ENCODE measurements at regions not wholly inside any gene's neighbourhood (a gene's known extent, or its start where the extent isn't known, plus 50 kb on each side); places are given as distances from the start of the nearest gene placed in this dataset.

DNA sequence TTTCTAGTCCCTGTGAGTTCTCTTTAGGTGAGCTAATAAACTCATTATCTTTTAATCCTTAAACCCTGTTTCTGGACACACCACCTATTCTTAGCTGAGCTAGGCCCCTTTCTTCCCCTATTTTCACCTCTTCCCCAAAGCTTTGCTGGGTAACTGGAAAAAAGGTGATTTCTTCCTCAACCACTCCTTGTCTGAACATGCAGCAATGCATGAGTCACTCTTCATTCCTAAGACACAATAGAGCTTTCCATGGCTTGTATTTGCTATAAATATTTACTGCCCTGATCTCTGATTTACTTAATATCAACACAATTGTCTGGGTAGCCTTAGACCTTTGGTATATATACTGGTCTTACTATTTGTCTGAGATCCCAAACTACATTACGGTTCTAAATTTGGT, 370.9 kb downstream of the KLF5 start:
- TF ChIP-seq, protein P1, sequence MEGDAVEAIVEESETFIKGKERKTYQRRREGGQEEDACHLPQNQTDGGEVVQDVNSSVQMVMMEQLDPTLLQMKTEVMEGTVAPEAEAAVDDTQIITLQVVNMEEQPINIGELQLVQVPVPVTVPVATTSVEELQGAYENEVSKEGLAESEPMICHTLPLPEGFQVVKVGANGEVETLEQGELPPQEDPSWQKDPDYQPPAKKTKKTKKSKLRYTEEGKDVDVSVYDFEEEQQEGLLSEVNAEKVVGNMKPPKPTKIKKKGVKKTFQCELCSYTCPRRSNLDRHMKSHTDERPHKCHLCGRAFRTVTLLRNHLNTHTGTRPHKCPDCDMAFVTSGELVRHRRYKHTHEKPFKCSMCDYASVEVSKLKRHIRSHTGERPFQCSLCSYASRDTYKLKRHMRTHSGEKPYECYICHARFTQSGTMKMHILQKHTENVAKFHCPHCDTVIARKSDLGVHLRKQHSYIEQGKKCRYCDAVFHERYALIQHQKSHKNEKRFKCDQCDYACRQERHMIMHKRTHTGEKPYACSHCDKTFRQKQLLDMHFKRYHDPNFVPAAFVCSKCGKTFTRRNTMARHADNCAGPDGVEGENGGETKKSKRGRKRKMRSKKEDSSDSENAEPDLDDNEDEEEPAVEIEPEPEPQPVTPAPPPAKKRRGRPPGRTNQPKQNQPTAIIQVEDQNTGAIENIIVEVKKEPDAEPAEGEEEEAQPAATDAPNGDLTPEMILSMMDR (IDR thresholded peaks at IDR 0.05; ENCODE audit: extremely low read depth, insufficient read depth, missing control alignments): no peak
- in situ Hi-C loops (cut with MboI; ENCODE audit: low pct_unique_long_range_greater_than_20kb, low sequenced_read_pairs, unreplicated experiment): no loop called here
- DNase-seq (ENCODE audit: low spot score): no peak

DNA sequence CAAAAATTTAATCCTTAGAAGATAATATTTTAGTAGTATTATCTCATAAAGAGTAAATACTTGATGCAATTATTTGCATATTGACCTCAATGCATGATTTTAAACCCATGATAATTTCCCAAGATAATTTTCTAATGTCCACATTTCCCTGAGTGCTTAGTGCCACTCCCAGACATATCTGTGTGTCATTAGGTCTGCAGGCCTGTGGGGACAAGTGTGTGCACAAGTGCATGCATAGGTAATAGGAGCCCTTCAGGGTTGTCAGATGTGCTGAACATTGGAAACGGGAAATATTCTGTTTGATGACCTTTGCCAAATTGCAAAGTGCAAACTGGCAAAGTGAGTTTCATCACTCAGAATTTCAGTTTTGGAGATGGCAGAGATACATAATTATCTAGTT, 369.9 kb downstream of the KLF5 start:
- in situ Hi-C loops (cut with MboI; ENCODE audit: low pct_unique_long_range_greater_than_20kb, low sequenced_read_pairs, unreplicated experiment): no loop called here
- TF ChIP-seq, protein P1 (IDR thresholded peaks at IDR 0.05; ENCODE audit: extremely low read depth, insufficient read depth, missing control alignments): no peak
- DNase-seq (ENCODE audit: low spot score): no peak

DNA sequence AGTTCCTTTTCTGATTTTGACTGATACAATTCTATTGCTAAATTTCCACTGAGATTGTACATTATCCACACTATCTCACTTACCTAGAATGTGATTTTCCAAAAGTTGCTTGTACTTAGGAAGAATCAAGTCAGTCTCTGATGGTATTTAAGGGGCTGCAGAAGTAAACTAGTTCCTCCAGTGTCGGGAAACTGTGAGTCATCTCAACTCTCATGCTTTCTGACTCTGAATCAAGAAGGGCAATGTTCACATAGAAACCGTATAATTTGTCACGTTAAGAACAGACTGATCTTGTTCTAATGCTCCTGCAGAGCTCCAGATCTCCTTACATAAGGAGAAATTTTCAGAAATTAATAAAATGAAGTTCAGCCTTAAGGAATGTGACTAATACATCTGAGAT, 369.3 kb downstream of the KLF5 start:
- in situ Hi-C loops (cut with MboI; ENCODE audit: low pct_unique_long_range_greater_than_20kb, low sequenced_read_pairs, unreplicated experiment): no loop called here
- TF ChIP-seq, protein P1 (IDR thresholded peaks at IDR 0.05; ENCODE audit: extremely low read depth, insufficient read depth, missing control alignments): no peak
- DNase-seq (ENCODE audit: low spot score): no peak

DNA sequence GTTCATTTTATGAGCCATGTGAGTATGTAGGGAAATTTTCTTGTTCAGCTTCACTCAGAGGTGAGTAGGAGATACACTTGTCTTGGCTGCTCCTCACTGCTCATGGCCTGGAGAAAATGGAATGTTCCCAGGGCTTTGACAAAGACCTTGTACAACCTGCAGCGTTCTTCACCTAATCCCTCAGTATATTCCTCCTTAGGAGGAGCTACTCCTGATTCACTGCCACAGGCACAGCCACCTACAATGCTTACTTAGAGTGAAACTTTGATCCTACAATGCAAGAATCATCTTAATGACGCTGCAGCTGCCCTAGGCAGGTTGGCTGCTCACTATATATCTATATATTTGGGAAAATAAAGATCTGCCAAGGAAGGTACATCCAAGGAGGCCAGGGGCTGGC, 364.2 kb downstream of the KLF5 start:
- in situ Hi-C loops (cut with MboI; ENCODE audit: low pct_unique_long_range_greater_than_20kb, low sequenced_read_pairs, unreplicated experiment): loop anchor here (25.0 kb wide), 1 partner anchor 586 kb away; no protein-coding TSS in a partner anchor
- TF ChIP-seq, protein P1 (IDR thresholded peaks at IDR 0.05; ENCODE audit: extremely low read depth, insufficient read depth, missing control alignments): no peak
- DNase-seq (ENCODE audit: low spot score): no peak

DNA sequence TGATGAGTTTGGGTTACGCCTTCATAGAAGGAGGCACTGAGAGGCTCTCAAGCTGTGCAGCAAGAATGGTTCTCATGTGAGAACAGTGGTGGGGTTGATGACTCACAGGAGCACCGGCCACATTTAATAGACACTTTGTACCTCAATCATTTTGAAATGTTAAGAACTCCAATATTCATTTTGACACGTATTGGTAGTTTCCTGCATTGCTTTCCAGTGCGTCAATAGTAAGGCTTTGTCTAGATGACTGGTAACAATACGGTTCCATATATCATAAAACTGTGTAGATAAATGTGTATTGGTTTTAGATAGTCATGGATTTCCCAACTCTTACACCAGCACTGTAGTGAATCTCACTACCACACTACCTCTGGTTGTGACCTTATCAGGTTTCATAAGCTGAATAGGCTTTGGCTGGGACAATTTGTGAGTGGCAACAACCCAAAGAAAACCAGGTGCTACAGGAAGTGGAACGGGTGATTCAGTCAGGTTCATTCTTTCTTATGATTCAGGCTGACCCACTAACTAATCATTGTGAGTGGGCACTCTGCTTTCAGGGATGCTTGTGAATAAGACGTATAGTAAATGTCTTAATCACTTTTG, 362.6 kb downstream of the KLF5 start:
- in situ Hi-C loops (cut with MboI; ENCODE audit: low pct_unique_long_range_greater_than_20kb, low sequenced_read_pairs, unreplicated experiment): loop anchor here (25.0 kb wide), 1 partner anchor 584 kb away; no protein-coding TSS in a partner anchor
- TF ChIP-seq, protein P1 (IDR thresholded peaks at IDR 0.05; ENCODE audit: extremely low read depth, insufficient read depth, missing control alignments): no peak
- no peak for DNase-seq (ENCODE audit: low spot score)

DNA sequence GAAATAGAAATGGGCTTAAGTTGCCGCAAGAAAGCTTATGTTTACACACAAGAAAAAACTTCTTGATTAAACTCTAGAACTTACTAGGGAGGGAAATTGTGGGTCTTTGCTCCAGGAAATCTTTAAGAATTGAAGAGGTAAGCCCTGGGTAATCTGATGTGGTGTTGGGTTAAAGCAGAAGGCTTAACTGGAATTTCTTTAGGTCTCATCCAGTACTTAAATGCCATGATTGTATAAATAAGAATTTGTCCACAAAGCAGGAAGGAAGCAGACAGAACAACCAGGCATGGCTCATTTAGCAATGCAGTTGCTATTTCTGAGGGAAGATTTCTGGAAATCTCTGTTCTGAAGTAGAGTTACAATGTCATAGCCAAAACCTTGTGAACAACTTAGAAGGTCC, 360.4 kb downstream of the KLF5 start:
- no peak for DNase-seq (ENCODE audit: low spot score)
- in situ Hi-C loops (cut with MboI; ENCODE audit: low pct_unique_long_range_greater_than_20kb, low sequenced_read_pairs, unreplicated experiment): loop anchor here (25.0 kb wide), 1 partner anchor 582 kb away; no protein-coding TSS in a partner anchor
- TF ChIP-seq, protein P1 (IDR thresholded peaks at IDR 0.05; ENCODE audit: extremely low read depth, insufficient read depth, missing control alignments): no peak
